HepG2 (cell line): ENCODE measurements at regions not wholly inside any gene's neighbourhood (a gene's known extent, or its start where the extent isn't known, plus 50 kb on each side); places are given as distances from the start of the nearest gene placed in this dataset.
A peak's percentile ranks its signal among the peaks of the same experiment; 100 is the strongest.

Experiments
- ATF3 ChIP-seq: sonication (generic); formaldehyde crosslinking; IDR thresholded peaks from 2 replicates; pipeline ENCODE4 v1.4.0; 2020; ENCODE audit warnings: missing genetic modification reagents
- CEBPG ChIP-seq: IDR thresholded peaks from 2 replicates; pipeline ENCODE4 v1.6.1; 2016
- MTERF4 ChIP-seq: sonication (generic); formaldehyde crosslinking; IDR thresholded peaks from 2 replicates; pipeline ENCODE4 v1.8.0; 2023; ENCODE audit warnings: mild to moderate bottlenecking, missing genetic modification reagents
- NCOR1 ChIP-seq: fragments of 200-600 bp; sonication (generic); IDR thresholded peaks from 2 replicates; pipeline ENCODE4 v1.7.0; 2017; ENCODE audit warnings: antibody characterized with exemption, low read length, borderline replicate concordance
- PLRG1 ChIP-seq: fragments of 450-650 bp; conservative IDR thresholded peaks from 2 replicates; pipeline ENCODE4 v1.6.1; 2016
- PTBP1 ChIP-seq: fragments of 200-400 bp; formaldehyde crosslinking; IDR thresholded peaks from 2 replicates; pipeline ENCODE4 v1.6.1; 2018; ENCODE audit warnings: low read length, low read depth; ENCODE audit not compliant: poor library complexity, severe bottlenecking
- RBFOX2 ChIP-seq: fragments of 200-400 bp; formaldehyde crosslinking; IDR thresholded peaks from 2 replicates; pipeline ENCODE4 v1.6.1; 2017; ENCODE audit warnings: low read depth, mild to moderate bottlenecking, low read length
- RBM39 ChIP-seq: fragments of 200-400 bp; formaldehyde crosslinking; IDR thresholded peaks from one replicate; pipeline ENCODE4 v1.6.1; 2018; ENCODE audit warnings: antibody characterized with exemption, mild to moderate bottlenecking, low read depth, low read length; ENCODE audit not compliant: poor library complexity, severe bottlenecking
- RFX3 ChIP-seq: IDR thresholded peaks from 2 replicates; pipeline ENCODE4 v1.6.1; 2016; ENCODE audit warnings: missing biosample characterization, missing genetic modification reagents
- SATB2 ChIP-seq: sonication (generic); formaldehyde crosslinking; IDR thresholded peaks from 2 replicates; pipeline ENCODE4 v1.5.0; 2020; ENCODE audit warnings: missing genetic modification reagents
- SMARCC2 ChIP-seq: fragments of 450-650 bp; IDR thresholded peaks from 2 replicates; pipeline ENCODE4 v1.6.1; 2017; ENCODE audit warnings: antibody characterized with exemption, mild to moderate bottlenecking
- SPEN ChIP-seq: sonication (generic); formaldehyde crosslinking; IDR thresholded peaks from 2 replicates; pipeline ENCODE4 v1.5.1; 2020; ENCODE audit warnings: low read depth, mild to moderate bottlenecking, missing genetic modification reagents
- ZBTB33 ChIP-seq: sonication (generic); formaldehyde crosslinking; IDR thresholded peaks from 2 replicates; pipeline ENCODE4 v1.4.0; 2020; ENCODE audit warnings: missing genetic modification reagents
- ZFP90 ChIP-seq: sonication (generic); formaldehyde crosslinking; IDR thresholded peaks from 2 replicates; pipeline ENCODE4 v1.8.0; 2022; ENCODE audit warnings: missing genetic modification reagents, mild to moderate bottlenecking, inconsistent platforms, borderline replicate concordance
- ZNF101 ChIP-seq: sonication (generic); formaldehyde crosslinking; IDR thresholded peaks from 2 replicates; pipeline ENCODE4 v1.4.0; 2020; ENCODE audit warnings: mild to moderate bottlenecking, low read depth, missing genetic modification reagents, borderline replicate concordance
- ZNF225 ChIP-seq: sonication (generic); formaldehyde crosslinking; IDR thresholded peaks from 2 replicates; pipeline ENCODE4 v1.4.0; 2020; ENCODE audit warnings: mild to moderate bottlenecking, missing genetic modification reagents
- ZNF331 ChIP-seq: sonication (generic); formaldehyde crosslinking; IDR thresholded peaks from 2 replicates; pipeline ENCODE4 v1.4.0; 2020; ENCODE audit warnings: missing genetic modification reagents
- ZNF660 ChIP-seq: sonication (generic); formaldehyde crosslinking; IDR thresholded peaks from 2 replicates; pipeline ENCODE4 v1.5.1; 2020; ENCODE audit warnings: mild to moderate bottlenecking, low read depth, missing genetic modification reagents, borderline replicate concordance
- ZNF775 ChIP-seq: sonication (generic); formaldehyde crosslinking; IDR thresholded peaks from 2 replicates; pipeline ENCODE4 v1.4.0; 2020; ENCODE audit warnings: missing genetic modification reagents, mild to moderate bottlenecking, moderate library complexity, borderline replicate concordance
- ZNF816 ChIP-seq: sonication (generic); formaldehyde crosslinking; IDR thresholded peaks from 2 replicates; pipeline ENCODE4 v1.8.0; 2022; ENCODE audit warnings: missing genetic modification reagents, mild to moderate bottlenecking, borderline replicate concordance
- TF ChIP-seq, protein P1 (sequence below): sonication (generic); formaldehyde crosslinking; IDR thresholded peaks from 2 replicates; pipeline ENCODE4 v1.8.0; 2022; ENCODE audit warnings: low read depth, missing genetic modification reagents
- TF ChIP-seq, protein P2 (sequence below): sonication (generic); formaldehyde crosslinking; IDR thresholded peaks from 2 replicates; pipeline ENCODE4 v1.8.1; 2023; ENCODE audit warnings: mild to moderate bottlenecking, missing genetic modification reagents
- TF ChIP-seq, protein P3 (sequence below), 2 experiments: sonication (generic) in 1 of 2; formaldehyde crosslinking in 1 of 2; IDR thresholded peaks; 2 replicates each; pipeline versions ENCODE4 v1.5.1 to v1.6.1; 2011 to 2020; ENCODE audit warnings: borderline replicate concordance in 1 of 2, low read depth in 1 of 2, low read length in 1 of 2, mild to moderate bottlenecking in 1 of 2, missing genetic modification reagents in 1 of 2, moderate library complexity in 1 of 2

- no peak for TF ChIP-seq ZNF101 (CRISPR knock-in tag)
- no peak for TF ChIP-seq SPEN (CRISPR knock-in tag)
- TF ChIP-seq RBM39 = no peak
- 0 out of 2 replicates have a peak, but pooled peaks have one; percentile 69 for TF ChIP-seq ZFP90 (CRISPR knock-in tag)
- TF ChIP-seq ZBTB33 (CRISPR knock-in tag) = no peak
- peak; percentile 91 for TF ChIP-seq ATF3
- TF ChIP-seq ZNF775 (CRISPR knock-in tag) = no peak
- TF ChIP-seq PTBP1 = no peak
- peak; percentile 90 for TF ChIP-seq CEBPG
- no peak for TF ChIP-seq PLRG1
- TF ChIP-seq, protein P1, sequence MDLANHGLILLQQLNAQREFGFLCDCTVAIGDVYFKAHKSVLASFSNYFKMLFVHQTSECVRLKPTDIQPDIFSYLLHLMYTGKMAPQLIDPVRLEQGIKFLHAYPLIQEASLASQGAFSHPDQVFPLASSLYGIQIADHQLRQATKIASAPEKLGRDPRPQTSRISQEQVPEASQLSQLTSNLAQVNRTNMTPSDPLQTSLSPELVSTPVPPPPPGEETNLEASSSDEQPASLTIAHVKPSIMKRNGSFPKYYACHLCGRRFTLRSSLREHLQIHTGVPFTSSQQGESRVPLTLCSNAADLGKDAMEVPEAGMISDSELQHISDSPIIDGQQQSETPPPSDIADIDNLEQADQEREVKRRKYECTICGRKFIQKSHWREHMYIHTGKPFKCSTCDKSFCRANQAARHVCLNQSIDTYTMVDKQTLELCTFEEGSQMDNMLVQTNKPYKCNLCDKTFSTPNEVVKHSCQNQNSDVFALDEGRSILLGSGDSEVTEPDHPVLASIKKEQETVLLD (CRISPR knock-in tag) = no peak
- no peak for TF ChIP-seq MTERF4 (CRISPR knock-in tag)
- TF ChIP-seq, protein P2, sequence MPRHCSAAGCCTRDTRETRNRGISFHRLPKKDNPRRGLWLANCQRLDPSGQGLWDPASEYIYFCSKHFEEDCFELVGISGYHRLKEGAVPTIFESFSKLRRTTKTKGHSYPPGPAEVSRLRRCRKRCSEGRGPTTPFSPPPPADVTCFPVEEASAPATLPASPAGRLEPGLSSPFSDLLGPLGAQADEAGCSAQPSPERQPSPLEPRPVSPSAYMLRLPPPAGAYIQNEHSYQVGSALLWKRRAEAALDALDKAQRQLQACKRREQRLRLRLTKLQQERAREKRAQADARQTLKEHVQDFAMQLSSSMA = no peak
- no peak; the same call in 1 of the 2 replicates for TF ChIP-seq SATB2
- no peak for TF ChIP-seq RBFOX2
- TF ChIP-seq NCOR1 = no peak
- no peak for TF ChIP-seq SMARCC2
- no peak for TF ChIP-seq RFX3 (CRISPR knock-in tag)
- TF ChIP-seq ZNF331 (CRISPR knock-in tag) = peak; percentile 57; the same call in 1 of the 2 replicates
- no peak for TF ChIP-seq ZNF225 (CRISPR knock-in tag)
- TF ChIP-seq ZNF816 = no peak
- TF ChIP-seq, protein P3, sequence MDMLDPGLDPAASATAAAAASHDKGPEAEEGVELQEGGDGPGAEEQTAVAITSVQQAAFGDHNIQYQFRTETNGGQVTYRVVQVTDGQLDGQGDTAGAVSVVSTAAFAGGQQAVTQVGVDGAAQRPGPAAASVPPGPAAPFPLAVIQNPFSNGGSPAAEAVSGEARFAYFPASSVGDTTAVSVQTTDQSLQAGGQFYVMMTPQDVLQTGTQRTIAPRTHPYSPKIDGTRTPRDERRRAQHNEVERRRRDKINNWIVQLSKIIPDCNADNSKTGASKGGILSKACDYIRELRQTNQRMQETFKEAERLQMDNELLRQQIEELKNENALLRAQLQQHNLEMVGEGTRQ (IDR thresholded peaks at IDR 0.05; ENCODE audit: low read depth, low read length) = no peak
- TF ChIP-seq, protein P3 (CRISPR knock-in tag; IDR thresholded peaks at IDR 0.05; ENCODE audit: borderline replicate concordance) = no peak
- TF ChIP-seq ZNF660 (CRISPR knock-in tag) = no peak
Observed at GRCh38 chr21:14863745-14864210, 201.0 kb downstream of the NRIP1 start (continued).
